IPS DF 4.7 (cell line): ENCODE measurements at regions not wholly inside any gene's neighbourhood (a gene's known extent, or its start where the extent isn't known, plus 50 kb on each side); places are given as distances from the start of the nearest gene placed in this dataset.
"Not testable (repeated sequence)": the region's sequence is repeated elsewhere in the genome, so short reads cannot be mapped to it uniquely, and the experiment has no call there.

Experiments
- DNase-seq: peaks from one replicate; pipeline ENCODE4 v3.0.0-alpha.2; 2013; ENCODE audit warnings: low spot score; ENCODE audit errors: extremely low read depth

DNA sequence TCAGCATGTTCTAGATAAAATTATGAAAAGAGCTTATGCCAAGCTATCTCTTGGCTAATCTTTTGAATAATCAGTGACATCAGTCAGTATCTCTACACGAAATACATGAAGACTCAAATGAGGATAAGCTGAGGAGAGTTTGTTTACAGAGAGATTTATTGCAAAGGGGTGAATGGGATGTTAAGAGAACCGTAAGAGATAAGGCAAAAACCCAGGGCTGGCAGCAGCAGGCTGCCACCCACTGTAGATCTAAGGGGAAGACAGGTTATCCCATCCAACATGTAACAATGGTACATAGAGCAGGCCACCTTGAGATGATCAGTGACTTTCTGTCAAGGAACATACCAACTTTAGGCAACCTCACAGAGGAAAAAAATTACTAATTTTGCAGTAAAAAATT, 432.1 kb upstream of the NR3C2 start:
- no peak for DNase-seq

DNA sequence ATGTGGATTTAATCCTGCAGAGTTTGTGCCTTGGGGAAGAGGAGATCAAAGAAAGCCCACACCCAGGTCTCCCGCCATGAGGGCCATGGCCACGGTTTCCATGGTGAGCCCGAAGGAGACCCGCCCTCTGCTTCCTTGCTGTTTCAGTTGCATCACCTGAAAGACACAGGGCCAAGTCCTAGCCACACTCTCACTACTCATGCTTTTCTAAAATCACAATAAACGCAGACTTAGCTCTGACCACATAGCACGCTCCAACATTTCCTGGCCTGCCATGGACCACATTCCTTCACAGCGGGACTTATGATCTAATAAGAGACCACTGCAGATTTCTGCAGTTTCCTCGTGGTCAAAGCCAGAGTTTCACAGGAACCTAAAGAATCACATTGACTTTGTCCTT, 426.0 kb upstream of the NR3C2 start:
- no peak for DNase-seq

GRCh38 chr4:148866666-148867065, 424.5 kb upstream of the NR3C2 start:
- no peak for DNase-seq

DNA sequence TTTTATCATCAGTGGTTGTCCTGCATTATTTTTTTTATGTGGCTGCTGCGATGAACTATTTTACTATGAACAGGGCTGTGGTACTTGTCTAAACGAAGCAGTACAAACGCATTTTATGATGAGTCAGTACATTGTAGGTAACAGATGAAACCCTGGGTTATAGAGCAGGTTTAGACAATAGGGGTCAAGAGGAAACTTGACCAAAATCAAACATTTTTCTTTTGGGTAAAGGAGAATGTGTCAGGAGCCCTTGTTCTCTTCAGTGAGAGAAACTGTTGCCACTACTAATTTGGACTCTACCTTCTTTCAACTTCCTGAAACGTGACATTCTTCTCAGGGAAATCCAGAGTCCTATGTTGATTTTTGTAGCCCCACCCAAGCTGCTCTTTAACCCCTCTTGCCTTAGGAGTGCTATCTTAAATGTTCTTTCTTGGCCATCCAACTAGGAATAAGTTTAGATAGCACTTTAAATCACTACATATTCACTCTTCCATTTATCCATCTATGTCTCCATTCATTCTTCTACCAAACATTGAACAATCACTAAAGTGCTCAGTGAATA, 415.8 kb upstream of the NR3C2 start:
- no peak for DNase-seq

- DNase-seq = no peak
Measured at GRCh38 chr4:148857239-148857972, 415.2 kb upstream of the NR3C2 start.

DNA sequence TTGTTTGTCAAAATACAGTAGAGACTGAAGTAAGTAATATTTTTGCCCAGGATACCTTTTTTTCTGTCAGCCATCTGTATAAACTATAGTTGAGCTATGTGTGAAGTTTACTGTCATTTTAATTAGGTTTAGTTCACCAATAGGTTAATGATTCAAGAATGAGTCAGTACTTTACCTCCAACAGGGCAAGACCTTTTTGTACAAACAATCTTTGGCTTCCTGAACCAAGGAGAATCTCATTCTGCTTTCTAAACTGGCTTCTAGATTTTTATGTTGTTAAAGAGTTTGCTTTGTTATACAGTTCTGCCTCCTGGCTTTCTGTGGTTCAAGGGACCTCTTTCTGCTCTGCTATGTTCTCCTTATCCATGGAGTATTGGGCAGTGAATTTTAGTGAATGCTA, 412.0 kb upstream of the NR3C2 start:
- no peak for DNase-seq

DNA sequence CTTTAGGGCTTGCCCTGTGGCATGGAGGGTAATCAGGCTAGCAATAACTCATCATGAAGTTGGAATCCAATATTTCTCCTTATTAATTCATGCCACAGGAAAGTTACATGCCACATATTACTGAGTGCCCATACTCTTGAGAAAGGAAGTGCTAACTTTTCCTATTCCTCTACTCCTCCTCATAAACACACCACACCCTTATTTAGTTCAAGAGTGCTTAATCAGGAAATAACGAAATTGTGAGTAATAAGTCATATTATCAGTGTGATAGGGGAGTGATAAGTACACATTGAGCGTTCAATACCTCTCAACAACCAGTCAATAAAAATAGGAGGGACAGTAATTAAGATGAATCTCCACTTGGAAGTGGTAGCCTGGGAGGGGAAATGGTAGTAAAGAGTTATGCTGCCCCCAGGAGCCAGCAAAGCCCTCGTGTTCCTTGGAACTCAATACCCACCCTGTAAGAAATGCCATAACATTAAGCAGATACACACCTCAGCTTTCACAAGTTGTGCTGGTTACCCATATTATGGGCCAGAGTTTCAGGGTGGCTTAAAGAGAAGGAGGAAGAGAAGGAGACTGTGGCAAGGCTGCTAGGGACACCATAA, 410.0 kb upstream of the NR3C2 start:
- no peak for DNase-seq

DNA sequence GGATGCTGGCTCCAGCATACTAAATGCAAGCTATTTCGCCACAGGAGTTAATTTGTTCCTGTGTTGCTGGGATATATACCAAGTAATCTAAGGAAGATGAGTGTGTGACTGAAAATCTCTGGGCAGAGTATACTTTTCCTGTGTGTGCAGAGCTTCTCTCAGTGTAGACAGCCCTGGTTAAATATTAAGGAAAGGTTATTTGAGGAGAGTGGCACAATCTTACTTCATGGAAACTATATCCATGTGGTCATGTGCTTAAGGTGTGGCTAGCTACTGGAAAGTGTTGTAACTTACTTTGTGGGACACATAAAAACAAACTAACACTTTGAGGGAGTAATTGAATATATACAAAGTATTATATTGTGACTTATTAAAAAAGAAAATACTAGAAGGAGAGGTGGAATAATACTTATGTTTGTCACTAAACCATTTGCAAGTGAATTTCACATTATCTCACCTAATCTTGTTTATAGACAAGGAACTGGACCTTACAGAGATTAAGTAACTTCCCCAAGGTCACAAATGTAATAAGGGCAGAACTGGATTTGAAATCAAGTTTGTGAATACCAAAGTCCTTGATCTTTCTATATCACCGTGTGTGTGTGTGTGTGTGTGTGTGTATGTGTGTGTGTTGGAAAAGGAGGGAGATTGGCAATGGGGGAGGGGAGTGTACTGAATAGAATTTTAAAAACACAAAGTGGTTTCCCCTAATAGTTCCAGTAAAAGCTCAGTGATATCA, 408.2 kb upstream of the NR3C2 start:
- no peak for DNase-seq

DNA sequence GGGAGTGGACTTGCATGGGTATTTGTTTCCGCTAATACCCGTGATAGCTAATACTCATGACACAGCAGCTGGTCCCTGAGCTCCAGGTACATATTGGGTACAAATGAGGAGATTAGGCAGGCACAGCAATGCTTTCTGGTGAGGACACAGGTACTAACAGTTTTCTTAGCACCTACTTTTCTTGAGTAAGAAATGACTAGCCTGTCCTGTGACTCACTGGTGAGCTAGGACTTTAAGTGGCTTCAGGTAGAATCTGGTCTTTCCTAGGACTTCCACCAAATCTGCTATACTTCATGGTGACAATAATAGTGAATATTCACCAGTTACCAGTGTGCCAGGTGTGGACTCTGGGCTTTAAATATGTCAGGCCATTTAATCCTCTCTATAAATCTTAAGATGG, 407.4 kb upstream of the NR3C2 start:
- DNase-seq = no peak

- no peak for DNase-seq
Measured at GRCh38 chr4:148847544-148848255, 405.5 kb upstream of the NR3C2 start.

DNA sequence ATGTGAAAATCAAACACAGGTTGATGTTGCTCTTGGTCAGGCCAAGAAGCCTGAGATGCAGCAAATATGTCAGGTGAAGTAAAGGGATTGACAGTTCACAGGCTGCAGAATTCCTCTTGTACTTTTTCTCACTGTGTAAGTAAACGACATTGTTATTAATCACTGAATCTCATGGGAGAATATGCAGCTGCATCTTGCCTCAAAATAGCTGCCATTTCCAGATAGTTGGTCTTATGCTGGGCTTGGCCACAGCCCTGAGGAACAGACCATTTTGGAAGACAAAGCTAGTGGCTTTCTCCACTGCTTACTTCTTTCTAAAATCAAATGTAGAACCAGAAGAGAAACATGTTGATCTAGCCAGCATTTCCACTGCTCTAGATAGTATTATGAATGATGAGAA, 403.4 kb upstream of the NR3C2 start:
- no peak for DNase-seq

GRCh38 chr4:148843625-148844024, 401.4 kb upstream of the NR3C2 start:
- DNase-seq = no peak

DNA sequence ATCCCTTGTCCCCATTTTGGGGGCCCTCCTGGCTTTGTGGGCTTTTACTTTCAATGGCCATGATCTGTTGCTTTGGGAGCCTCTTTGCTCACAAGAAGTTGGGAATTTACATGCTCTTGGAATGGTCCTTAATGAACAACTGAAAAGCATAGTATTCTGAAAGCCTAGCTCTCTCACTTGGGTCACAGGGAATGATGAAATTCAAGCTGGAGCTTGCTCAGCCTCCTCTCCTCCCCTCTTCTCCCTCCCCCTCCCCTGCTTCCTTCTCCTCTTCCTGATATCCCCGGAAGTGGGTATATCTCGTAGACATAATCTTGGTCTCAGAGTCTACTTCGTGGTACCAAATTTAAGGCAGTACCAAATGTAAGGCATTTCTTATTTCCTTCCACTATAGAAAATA, 400.6 kb upstream of the NR3C2 start:
- DNase-seq = no peak

GRCh38 chr4:148837571-148837970, 395.4 kb upstream of the NR3C2 start:
- not testable (repeated sequence) for DNase-seq

- DNase-seq = no peak
Measured at GRCh38 chr4:148834804-148835631, 392.8 kb upstream of the NR3C2 start.

GRCh38 chr4:148831945-148832344, 389.7 kb upstream of the NR3C2 start:
- DNase-seq = no peak

DNA sequence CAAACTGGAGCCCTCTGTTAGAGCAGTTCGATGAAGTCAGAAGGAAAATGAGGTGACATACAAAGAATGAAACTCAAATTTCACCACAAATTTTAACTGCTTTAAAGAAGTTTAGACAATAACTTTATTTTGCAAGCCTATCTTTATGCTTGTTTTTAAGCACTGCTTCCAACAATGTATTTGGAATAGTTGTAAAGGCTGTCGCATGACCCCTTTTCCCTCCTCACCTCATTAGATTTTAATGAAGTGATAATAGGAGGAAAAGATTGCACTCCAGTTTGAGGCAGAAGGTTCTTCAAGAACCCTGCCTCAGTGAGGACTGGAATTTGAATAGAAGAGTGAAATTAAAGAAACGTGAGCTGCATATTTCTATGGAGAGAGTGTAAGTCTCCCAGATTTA, 386.1 kb upstream of the NR3C2 start:
- DNase-seq = no peak

- DNase-seq = no peak
Measured at GRCh38 chr4:148827781-148828180, 385.6 kb upstream of the NR3C2 start.

GRCh38 chr4:148823419-148823769, 381.2 kb upstream of the NR3C2 start:
- no peak for DNase-seq

DNA sequence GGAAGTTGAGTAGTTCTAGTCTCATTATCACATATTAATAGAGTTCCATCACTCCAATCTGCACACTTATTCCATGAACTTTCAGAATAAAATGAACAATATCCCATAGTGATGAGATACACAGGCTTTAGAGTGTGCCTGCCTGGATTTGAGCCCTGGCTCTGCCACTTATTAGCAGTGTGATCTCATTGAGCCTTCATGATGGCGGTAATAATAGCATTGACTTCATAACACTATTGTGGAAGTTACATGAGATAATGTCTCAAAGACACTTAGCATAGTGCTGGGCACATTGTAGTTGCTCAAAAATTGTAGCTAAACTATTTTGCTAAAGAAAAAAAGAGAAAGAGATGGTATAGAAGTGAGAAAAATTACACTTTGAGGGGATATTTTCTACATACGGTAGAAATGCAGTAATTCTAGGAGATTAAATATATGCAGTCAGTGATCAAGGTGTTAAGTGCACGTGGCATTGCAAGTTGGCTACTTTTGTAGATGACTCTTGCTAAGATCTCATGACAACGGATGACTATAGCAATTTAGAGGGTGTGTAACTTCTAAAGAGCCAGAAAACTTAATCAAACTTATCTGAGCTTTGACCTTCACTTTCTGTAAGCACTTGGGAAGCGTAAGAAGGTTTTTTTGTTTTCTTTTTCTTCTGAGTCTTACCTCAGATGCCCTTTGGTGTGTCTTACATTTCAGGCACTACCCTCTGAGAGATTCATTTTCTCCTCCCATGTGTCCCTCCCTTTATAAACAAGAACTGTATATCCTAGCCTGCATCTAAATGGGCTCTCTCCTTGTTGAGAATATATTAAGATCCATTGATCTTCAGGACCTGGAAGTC, 380.6 kb upstream of the NR3C2 start:
- DNase-seq = no peak
